HepG2 (cell line): ENCODE measurements at regions not wholly inside any gene's neighbourhood (a gene's known extent, or its start where the extent isn't known, plus 50 kb on each side); places are given as distances from the start of the nearest gene placed in this dataset.

Source experiments
- ATAC-seq: fragments of 200-7000 bp; cut with Tn5 transposase; 3 replicates; pipeline ENCODE4 v1.9.1; 2020; ENCODE audit warnings: mild to moderate bottlenecking, moderate library complexity
- BruUV-seq: library from RNA; stranded (reverse); fragments of 400-500 nt; replicated peaks from 2 replicates; lab custom pipeline; 2021; lab: Mats Ljungman, UMichigan
- CTCF ChIA-PET: fragments of 300-600 bp; formaldehyde crosslinking; extraction: SDS; loops from one replicate; lab custom pipeline; 2021; ENCODE audit warnings: low total read pairs, inconsistent platforms, low intra/inter-chr PET ratio; lab: Yijun Ruan, JAX
- POLR2A ChIA-PET: fragments of 350-600 bp; sonication (Branson Sonifier 250); formaldehyde crosslinking; loops from one replicate; lab custom pipeline; 2020; ENCODE audit warnings: antibody characterized with exemption, inconsistent platforms; lab: Yijun Ruan, JAX
- DNase-seq: peaks from one replicate; pipeline ENCODE4 v3.0.0-alpha.2; 2015; ENCODE audit warnings: low spot score
- FAIRE-seq: peaks from 3 replicates; lab custom pipeline; 2011; peaks lifted over from hg19 to GRCh38; lab: Jason Lieb, UNC
- H2AFZ ChIP-seq: one replicate; pipeline ENCODE4 v1.6.1; 2011; ENCODE audit warnings: low read length, inconsistent platforms
- H3K27ac ChIP-seq: fragments of 300-600 bp; 3 replicates; pipeline ENCODE4 v1.8.0; 2011; ENCODE audit warnings: mixed run types, mild to moderate bottlenecking, mixed read lengths, low read length, inconsistent platforms; ENCODE audit not compliant: insufficient read depth; ENCODE audit errors: extremely low read length
- H3K27me3 ChIP-seq, 2 experiments: fragments of 200-600 bp in 1 of 2; 2 replicates in 1 of 2; 3 replicates in 1 of 2; pipeline versions ENCODE4 v1.6.0 to v1.8.0; 2011; ENCODE audit warnings: low read length in 2 of 2, mild to moderate bottlenecking in 2 of 2, moderate library complexity in 2 of 2, inconsistent platforms in 1 of 2; ENCODE audit not compliant: insufficient read depth in 2 of 2, control insufficient read depth in 1 of 2
- H3K36me3 ChIP-seq, 2 experiments: fragments of 200-600 bp in 1 of 2; replicated peaks in 1 of 2; 2 replicates in 1 of 2; 3 replicates in 1 of 2; pipeline versions ENCODE4 v1.5.1 to v1.8.0; 2011; ENCODE audit warnings: low read length in 2 of 2, inconsistent platforms in 1 of 2; ENCODE audit not compliant: insufficient read depth in 2 of 2, control insufficient read depth in 1 of 2
- H3K4me1 ChIP-seq: 2 replicates; pipeline ENCODE4 v1.5.1; 2012; ENCODE audit warnings: low read length, inconsistent platforms; ENCODE audit not compliant: insufficient read depth
- H3K4me2 ChIP-seq: 2 replicates; pipeline ENCODE4 v1.6.0; 2011; ENCODE audit warnings: low read depth, low read length, inconsistent platforms
- H3K4me3 ChIP-seq, 3 experiments: fragments of 200-600 bp in 1 of 3; sonication (generic), shearing (Covaris generic) in 1 of 3; replicated peaks in 1 of 3; 2 replicates each; pipeline ENCODE4 v1.5.1; 2011 to 2016; ENCODE audit warnings: low read length in 3 of 3, inconsistent platforms in 2 of 3, low read depth in 2 of 3, mild to moderate bottlenecking in 2 of 3, control low read depth in 1 of 3, mixed read lengths in 1 of 3; ENCODE audit not compliant: insufficient read depth in 1 of 3
- H3K79me2 ChIP-seq: one replicate; pipeline ENCODE4 v1.6.1; 2011; ENCODE audit warnings: low read length, inconsistent platforms; ENCODE audit not compliant: insufficient read depth
- H3K9ac ChIP-seq: 2 replicates; pipeline ENCODE4 v1.6.0; 2011; ENCODE audit warnings: mild to moderate bottlenecking, low read depth, low read length, inconsistent platforms; ENCODE audit not compliant: insufficient read depth
- H3K9me3 ChIP-seq: 2 replicates; pipeline ENCODE4 v1.5.1; 2012; ENCODE audit warnings: mild to moderate bottlenecking, low read length
- H4K20me1 ChIP-seq: 2 replicates; pipeline ENCODE4 v1.6.0; 2011; ENCODE audit warnings: inconsistent platforms, mild to moderate bottlenecking, low read length, moderate library complexity; ENCODE audit not compliant: insufficient read depth
- AHDC1 ChIP-seq: sonication (generic); formaldehyde crosslinking; IDR thresholded peaks from 2 replicates; pipeline ENCODE4 v1.5.1; 2020; ENCODE audit warnings: mild to moderate bottlenecking, missing genetic modification reagents, borderline replicate concordance
- EHMT2 ChIP-seq: fragments of 200-600 bp; sonication (generic); IDR thresholded peaks from 2 replicates; pipeline ENCODE4 v1.7.0; 2017; ENCODE audit warnings: antibody characterized with exemption, low read depth, low read length, borderline replicate concordance
- EP300 ChIP-seq, 3 experiments: sonication (generic) in 1 of 3; formaldehyde crosslinking in 1 of 3; IDR thresholded peaks; 2 replicates each; pipeline versions ENCODE4 v1.5.1 to v1.6.1; 2011 to 2020; ENCODE audit warnings: low read depth in 2 of 3, low read length in 2 of 3, borderline replicate concordance in 1 of 3, improper control_type of control experiment in 1 of 3, mild to moderate bottlenecking in 1 of 3, missing genetic modification reagents in 1 of 3, moderate library complexity in 1 of 3
- FOXO1 ChIP-seq: sonication (generic); formaldehyde crosslinking; IDR thresholded peaks from 2 replicates; pipeline ENCODE4 v1.4.0; 2020; ENCODE audit warnings: missing genetic modification reagents
- FOXP1 ChIP-seq, 2 experiments: fragments of 450-650 bp in 1 of 2; IDR thresholded peaks; 2 replicates each; pipeline ENCODE4 v1.6.1; 2017 to 2018; ENCODE audit warnings: antibody characterized with exemption in 1 of 2
- MEF2D ChIP-seq: sonication (generic); formaldehyde crosslinking; IDR thresholded peaks from 2 replicates; pipeline ENCODE4 v1.5.1; 2020; ENCODE audit warnings: mild to moderate bottlenecking, missing genetic modification reagents
- MIER3 ChIP-seq: IDR thresholded peaks from 2 replicates; pipeline ENCODE4 v1.6.1; 2016; ENCODE audit warnings: missing compliant biosample characterization, borderline replicate concordance
- PITX1 ChIP-seq: sonication (generic); formaldehyde crosslinking; IDR thresholded peaks from 2 replicates; pipeline ENCODE4 v1.5.1; 2020; ENCODE audit warnings: mild to moderate bottlenecking, missing genetic modification reagents
- SNAPC2 ChIP-seq: sonication (generic); formaldehyde crosslinking; IDR thresholded peaks from 2 replicates; pipeline ENCODE4 v1.8.1; 2022; ENCODE audit warnings: mild to moderate bottlenecking, missing genetic modification reagents
- SP140L ChIP-seq: sonication (generic); formaldehyde crosslinking; IDR thresholded peaks from 2 replicates; pipeline ENCODE4 v1.4.0; 2020; ENCODE audit warnings: missing genetic modification reagents, borderline replicate concordance
- TARDBP ChIP-seq: sonication (generic); formaldehyde crosslinking; IDR thresholded peaks from 2 replicates; pipeline ENCODE4 v1.8.0; 2022; ENCODE audit warnings: mild to moderate bottlenecking, missing genetic modification reagents
- ZNF670 ChIP-seq: sonication (generic); formaldehyde crosslinking; IDR thresholded peaks from 2 replicates; pipeline ENCODE4 v1.8.0; 2022; ENCODE audit warnings: mild to moderate bottlenecking, missing genetic modification reagents, borderline replicate concordance
- WGBS: methylation state at CpG from one replicate; pipeline ENCODE4 v1.1.6; 2017; ENCODE audit warnings: low lambda C conversion rate; 5-methylcytosine and 5-hydroxymethylcytosine counted together
- in situ Hi-C: cut with HindIII; loops from 2 replicates; pipeline ENCODE4 v1.10.0; 2017; ENCODE audit warnings: low pct_unique_long_range_greater_than_20kb; ENCODE audit not compliant: extremely low pct_ligation_motif_present
- intact Hi-C: fragments of 100-400 bp; cut with micrococcal nuclease; formaldehyde crosslinking; loops from one replicate; pipeline ENCODE4 v1.10.0; 2022; ENCODE audit not compliant: unreplicated experiment
- TF ChIP-seq, protein P1 (sequence below): IDR thresholded peaks from 2 replicates; pipeline ENCODE4 v1.6.1; 2016

- TSS peak; percentile 77 for BruUV-seq
- FAIRE-seq (peak; percentile 89), ATAC-seq (peak; percentile 76), DNase-seq (peak; percentile 94)
- Histone ChIP-seq H3K79me2 (no peaks in the 10 kb centered on the region), H3K9ac (peak overlapping the region; percentile 43; the same call in 1 of the 2 replicates), H3K4me2 (peak overlapping the region; percentile 38), H2AFZ (no peak overlapping the region), H3K36me3 (no peaks in the 10 kb centered on the region), H3K4me1 (peaks cover 56% of the 10 kb centered on the region), H3K27me3 (no peaks in the 10 kb centered on the region), H3K9me3 (no peaks in the 10 kb centered on the region), H4K20me1 (no peaks in the 10 kb centered on the region), H3K4me3 (0 out of 6 replicates have a peak overlapping the region, but pooled peaks of 1 of the 3 experiments have one; percentile 20), H3K27ac (peak overlapping the region; percentile 85)
- in situ Hi-C loops (no loop called here), intact Hi-C loops (no loop called here)
- ChIA-PET CTCF (no interaction called here), POLR2A (interaction anchor here (0.7 to 1.1 kb wide), 3 partner anchors 21 to 167 kb away, joined by 3 to 4 read pairs (median 3); no protein-coding TSS in a partner anchor)
- 14% methylated on average over 2 of the region's 2 CpGs for WGBS
- TF ChIP-seq TARDBP (CRISPR knock-in tag) (peak; percentile 61; the same call in 1 of the 2 replicates), SNAPC2 (peak; percentile 27; the same call in 1 of the 2 replicates), FOXO1 (CRISPR knock-in tag) (0 out of 2 replicates have a peak, but pooled peaks have one; percentile 34), MIER3 (CRISPR knock-in tag) (peak; percentile 38; the same call in 1 of the 2 replicates), AHDC1 (CRISPR knock-in tag) (peak; percentile 93), EP300 (IDR thresholded peaks at IDR 0.05; ENCODE audit: low read depth in 2 of 2, low read length in 2 of 2) (peak; percentile 57 to 92; a peak in 3 of 4 replicates), EP300 (CRISPR knock-in tag; IDR thresholded peaks at IDR 0.05; ENCODE audit: borderline replicate concordance) (peak; percentile 75), EHMT2 (peak; percentile 97; the same call in 1 of the 2 replicates), ZNF670 (CRISPR knock-in tag) (peak; percentile 47; the same call in 1 of the 2 replicates), PITX1 (CRISPR knock-in tag) (peak; percentile 59; the same call in 1 of the 2 replicates), FOXP1 (IDR thresholded peaks at IDR 0.05) (no peak), FOXP1 (CRISPR knock-in tag; IDR thresholded peaks at IDR 0.05) (peak; percentile 71; the same call in 1 of the 2 replicates), MEF2D (peak; percentile 73; the same call in 1 of the 2 replicates), SP140L (CRISPR knock-in tag) (0 out of 2 replicates have a peak, but pooled peaks have one; percentile 74)
- TF ChIP-seq, protein P1, sequence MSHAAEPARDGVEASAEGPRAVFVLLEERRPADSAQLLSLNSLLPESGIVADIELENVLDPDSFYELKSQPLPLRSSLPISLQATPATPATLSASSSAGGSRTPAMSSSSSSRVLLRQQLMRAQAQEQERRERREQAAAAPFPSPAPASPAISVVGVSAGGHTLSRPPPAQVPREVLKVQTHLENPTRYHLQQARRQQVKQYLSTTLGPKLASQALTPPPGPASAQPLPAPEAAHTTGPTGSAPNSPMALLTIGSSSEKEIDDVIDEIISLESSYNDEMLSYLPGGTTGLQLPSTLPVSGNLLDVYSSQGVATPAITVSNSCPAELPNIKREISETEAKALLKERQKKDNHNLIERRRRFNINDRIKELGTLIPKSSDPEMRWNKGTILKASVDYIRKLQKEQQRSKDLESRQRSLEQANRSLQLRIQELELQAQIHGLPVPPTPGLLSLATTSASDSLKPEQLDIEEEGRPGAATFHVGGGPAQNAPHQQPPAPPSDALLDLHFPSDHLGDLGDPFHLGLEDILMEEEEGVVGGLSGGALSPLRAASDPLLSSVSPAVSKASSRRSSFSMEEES: peak; percentile 81
These were observed 962.8 kb downstream of the CDH11 start for GRCh38 chr16:64158941-64159588.
